K562 (cell line): ENCODE measurements at regions not wholly inside any gene's neighbourhood (a gene's known extent, or its start where the extent isn't known, plus 50 kb on each side); places are given as distances from the start of the nearest gene placed in this dataset.

ENCODE experiments used
- CTCF ChIP-seq, 3 experiments: IDR thresholded peaks in 2 of 3; conservative IDR thresholded peaks in 1 of 3; 2 replicates each; pipeline ENCODE4 v1.5.1; 2011 to 2012; ENCODE audit warnings: low read length in 3 of 3, mild to moderate bottlenecking in 3 of 3, control low read depth in 2 of 3, improper control_type of control experiment in 1 of 3, inconsistent platforms in 1 of 3, low read depth in 1 of 3, mixed read lengths in 1 of 3, moderate library complexity in 1 of 3; ENCODE audit not compliant: insufficient read depth in 2 of 3
- POLR2A ChIP-seq: fragments of 450-650 bp; conservative IDR thresholded peaks from 2 replicates; pipeline ENCODE4 v1.6.1; 2016
- PTBP1 ChIP-seq: fragments of 200-400 bp; formaldehyde crosslinking; IDR thresholded peaks from 2 replicates; pipeline ENCODE4 v1.6.1; 2017; ENCODE audit warnings: low read depth, low read length
- ZNF23 ChIP-seq: fragments of 250-450 bp; sonication (Bioruptor Pico); IDR thresholded peaks from 2 replicates; pipeline ENCODE4 v1.4.0; 2020; ENCODE audit warnings: mild to moderate bottlenecking
- ZNF766 ChIP-seq: fragments of 200-800 bp; sonication (Bioruptor generic); conservative IDR thresholded peaks from 2 replicates; pipeline ENCODE4 v1.6.1; 2016; ENCODE audit warnings: missing genetic modification characterization, missing compliant biosample characterization

DNA sequence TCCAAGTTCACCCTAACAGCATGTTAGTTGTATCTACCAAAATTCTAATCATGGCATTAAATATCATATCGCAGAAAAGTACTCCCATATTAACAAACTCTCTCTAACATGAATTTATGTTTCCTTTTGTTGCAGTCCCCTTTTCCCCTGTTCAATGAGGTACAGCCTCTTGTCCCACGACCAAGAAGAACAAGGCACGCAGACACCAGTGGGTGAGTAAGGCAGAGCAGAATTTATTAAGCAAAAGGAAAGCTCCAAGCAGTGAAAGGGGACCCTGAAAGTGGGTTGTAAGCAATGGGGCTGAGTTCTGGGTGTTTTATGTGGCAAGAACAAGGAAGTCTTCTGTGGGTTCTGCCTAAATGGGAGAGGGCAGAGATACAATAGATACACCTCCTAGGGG, 183.5 kb downstream of the LURAP1L start:
- no peak for TF ChIP-seq CTCF (IDR thresholded peaks at IDR 0.05 in 2 of 3, conservative IDR thresholded peaks at IDR 0.05 in 1 of 3; ENCODE audit: insufficient read depth in 2 of 3, low read depth in 1 of 3, low read length in 3 of 3)
- no peak for TF ChIP-seq POLR2A
- TF ChIP-seq ZNF766 = no peak
- TF ChIP-seq ZNF23 = no peak
- TF ChIP-seq PTBP1 = no peak
